OCI-LY1 (cell line): ENCODE measurements at regions not wholly inside any gene's neighbourhood (a gene's known extent, or its start where the extent isn't known, plus 50 kb on each side); places are given as distances from the start of the nearest gene placed in this dataset.
"Not testable (repeated sequence)": the region's sequence is repeated elsewhere in the genome, so short reads cannot be mapped to it uniquely, and the experiment has no call there.

Source experiments
- CTCF ChIP-seq: fragments of 200-600 bp; sonication (generic), shearing (Covaris generic); IDR thresholded peaks from 2 replicates; pipeline ENCODE4 v1.5.1; 2017; ENCODE audit warnings: mild to moderate bottlenecking, antibody characterized with exemption, low read length, moderate library complexity, mixed read lengths
- EZH2 ChIP-seq: fragments of 200-600 bp; sonication (generic), shearing (Covaris generic); IDR thresholded peaks from 2 replicates; pipeline ENCODE4 v1.8.0; 2017; ENCODE audit warnings: borderline replicate concordance, mixed run types, mild to moderate bottlenecking, antibody characterized with exemption, low read length, moderate library complexity, mixed read lengths

GRCh38 chr17:26981845-26982425 is 312.0 kb upstream of the WSB1 start:
- TF ChIP-seq CTCF, EZH2: not testable (repeated sequence)
